ENCODE measurements at regions not wholly inside any gene's neighbourhood (a gene's known extent, or its start where the extent isn't known, plus 50 kb on each side); places are given as distances from the start of the nearest gene placed in this dataset.

DNA sequence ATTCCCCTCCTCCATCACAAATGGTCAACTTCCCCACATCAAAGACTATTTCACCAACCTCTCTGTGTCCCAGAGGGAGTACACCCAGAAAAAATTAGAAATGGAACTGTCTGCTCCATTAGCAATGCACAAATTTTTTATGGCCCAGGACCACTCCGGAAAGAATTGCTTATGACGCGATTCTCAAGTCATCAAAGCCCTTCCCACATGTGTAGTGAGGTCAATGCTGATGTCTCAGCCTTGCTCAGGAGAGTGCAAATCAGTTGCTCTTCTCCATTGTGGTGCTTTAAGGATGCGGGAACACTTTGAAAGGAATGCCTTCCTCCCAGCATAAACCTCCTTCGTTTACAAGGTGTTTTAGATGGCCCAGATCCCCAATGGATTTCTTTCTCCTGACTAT, 518.3 kb downstream of the PPARGC1A start:
- Histone ChIP-seq H3K27ac (ENCODE audit: low read depth, low read length) (no peak overlapping the region), H3K27me3 (ENCODE audit: control insufficient read depth, insufficient read depth, low read length) (no peaks in the 10 kb centered on the region), H3K4me3 (ENCODE audit: low read depth, low read length) (no peak overlapping the region), H3K9ac (ENCODE audit: low read depth, low read length) (no peak overlapping the region), H3K9me3 (ENCODE audit: control insufficient read depth, insufficient read depth, low read length) (no peaks in the 10 kb centered on the region), H3K36me3 (ENCODE audit: control insufficient read depth, insufficient read depth, low read length) (no peaks in the 10 kb centered on the region), H3K4me1 (ENCODE audit: control insufficient read depth, insufficient read depth, low read length) (no peaks in the 10 kb centered on the region; the same call in 1 of the 2 replicates)

DNA sequence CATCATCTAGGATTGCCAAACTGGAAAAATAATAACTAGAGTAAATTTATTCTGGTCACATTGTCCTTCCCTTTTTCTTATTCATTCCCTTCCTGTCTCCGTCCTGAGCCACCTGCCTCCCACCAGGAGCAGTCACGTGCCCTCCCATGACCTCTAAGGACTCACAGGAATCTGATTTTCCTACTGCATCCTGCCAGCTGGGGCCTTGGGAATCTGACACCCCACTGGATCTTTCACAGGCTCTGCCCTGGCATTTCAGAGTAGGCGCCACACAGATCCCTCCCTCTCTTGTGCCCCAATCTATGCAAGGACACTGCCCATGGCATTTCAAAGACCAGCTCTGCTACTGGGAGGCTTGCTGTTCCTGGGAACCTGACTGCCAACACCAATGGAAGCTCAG, 520.5 kb downstream of the PPARGC1A start:
- no peaks in the 10 kb centered on the region for H3K27me3 ChIP-seq (ENCODE audit: control insufficient read depth, insufficient read depth, low read length)
- no peaks in the 10 kb centered on the region for H3K36me3 ChIP-seq (ENCODE audit: control insufficient read depth, insufficient read depth, low read length)
- H3K9me3 ChIP-seq (ENCODE audit: control insufficient read depth, insufficient read depth, low read length): no peaks in the 10 kb centered on the region
- H3K4me3 ChIP-seq (ENCODE audit: low read depth, low read length): no peak overlapping the region
- H3K9ac ChIP-seq (ENCODE audit: low read depth, low read length): no peak overlapping the region
- no peak overlapping the region for H3K27ac ChIP-seq (ENCODE audit: low read depth, low read length)
- H3K4me1 ChIP-seq (ENCODE audit: control insufficient read depth, insufficient read depth, low read length): no peaks in the 10 kb centered on the region; the same call in 1 of the 2 replicates

DNA sequence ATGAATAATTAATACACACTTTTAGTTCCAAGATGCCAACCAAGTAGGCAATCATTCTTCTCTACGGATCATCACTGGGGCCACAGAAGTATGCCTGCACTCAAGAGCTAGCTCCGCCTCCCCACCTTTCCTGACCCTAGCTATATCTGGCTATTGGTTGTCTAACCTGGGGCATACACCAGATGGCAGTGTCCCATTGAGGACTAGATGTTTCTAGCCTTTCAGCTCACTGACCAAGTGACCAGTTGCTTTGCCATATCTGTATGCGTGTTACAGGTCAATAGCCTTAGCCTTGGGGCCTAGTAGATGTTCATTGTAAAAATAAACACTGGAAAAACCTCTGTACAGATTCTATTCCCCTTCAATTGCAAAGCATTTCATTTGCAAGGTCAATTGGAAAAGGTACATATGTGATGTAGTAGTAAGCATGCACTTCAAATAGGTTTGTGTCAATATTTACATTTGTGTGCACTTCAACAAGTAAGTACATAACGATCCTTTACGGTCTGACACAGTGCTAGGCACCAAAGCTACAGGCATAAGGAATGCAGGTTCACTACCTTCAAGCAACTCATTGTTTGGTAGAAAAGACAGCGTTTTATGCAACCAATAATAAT, 521.7 kb downstream of the PPARGC1A start:
- H3K9ac ChIP-seq (ENCODE audit: low read depth, low read length): no peak overlapping the region
- no peaks in the 10 kb centered on the region for H3K36me3 ChIP-seq (ENCODE audit: control insufficient read depth, insufficient read depth, low read length)
- H3K4me1 ChIP-seq (ENCODE audit: control insufficient read depth, insufficient read depth, low read length): no peaks in the 10 kb centered on the region; the same call in 1 of the 2 replicates
- no peak overlapping the region for H3K4me3 ChIP-seq (ENCODE audit: low read depth, low read length)
- no peaks in the 10 kb centered on the region for H3K27me3 ChIP-seq (ENCODE audit: control insufficient read depth, insufficient read depth, low read length)
- no peaks in the 10 kb centered on the region for H3K9me3 ChIP-seq (ENCODE audit: control insufficient read depth, insufficient read depth, low read length)
- H3K27ac ChIP-seq (ENCODE audit: low read depth, low read length): no peak overlapping the region

DNA sequence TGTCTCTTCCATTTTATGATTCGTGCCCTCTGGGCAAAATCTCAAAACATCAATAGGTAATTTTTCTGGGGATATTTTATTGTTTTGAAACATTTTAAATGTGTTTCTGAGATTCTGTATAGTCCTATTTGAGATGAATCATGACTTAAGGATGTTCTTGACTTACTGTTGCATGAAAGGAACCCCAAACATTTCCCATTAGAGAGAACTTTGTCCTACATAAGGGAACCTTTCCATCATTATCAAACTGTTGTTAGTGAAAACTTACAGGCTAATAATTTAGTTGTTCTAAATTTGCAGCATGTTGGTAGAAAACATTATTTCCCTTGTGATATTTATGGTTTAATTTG, 523.3 kb downstream of the PPARGC1A start:
- Histone ChIP-seq H3K36me3 (ENCODE audit: control insufficient read depth, insufficient read depth, low read length) (no peaks in the 10 kb centered on the region), H3K9me3 (ENCODE audit: control insufficient read depth, insufficient read depth, low read length) (no peaks in the 10 kb centered on the region), H3K27me3 (ENCODE audit: control insufficient read depth, insufficient read depth, low read length) (no peaks in the 10 kb centered on the region), H3K27ac (ENCODE audit: low read depth, low read length) (no peak overlapping the region), H3K9ac (ENCODE audit: low read depth, low read length) (no peak overlapping the region), H3K4me3 (ENCODE audit: low read depth, low read length) (no peak overlapping the region), H3K4me1 (ENCODE audit: control insufficient read depth, insufficient read depth, low read length) (no peaks in the 10 kb centered on the region; the same call in 1 of the 2 replicates)

DNA sequence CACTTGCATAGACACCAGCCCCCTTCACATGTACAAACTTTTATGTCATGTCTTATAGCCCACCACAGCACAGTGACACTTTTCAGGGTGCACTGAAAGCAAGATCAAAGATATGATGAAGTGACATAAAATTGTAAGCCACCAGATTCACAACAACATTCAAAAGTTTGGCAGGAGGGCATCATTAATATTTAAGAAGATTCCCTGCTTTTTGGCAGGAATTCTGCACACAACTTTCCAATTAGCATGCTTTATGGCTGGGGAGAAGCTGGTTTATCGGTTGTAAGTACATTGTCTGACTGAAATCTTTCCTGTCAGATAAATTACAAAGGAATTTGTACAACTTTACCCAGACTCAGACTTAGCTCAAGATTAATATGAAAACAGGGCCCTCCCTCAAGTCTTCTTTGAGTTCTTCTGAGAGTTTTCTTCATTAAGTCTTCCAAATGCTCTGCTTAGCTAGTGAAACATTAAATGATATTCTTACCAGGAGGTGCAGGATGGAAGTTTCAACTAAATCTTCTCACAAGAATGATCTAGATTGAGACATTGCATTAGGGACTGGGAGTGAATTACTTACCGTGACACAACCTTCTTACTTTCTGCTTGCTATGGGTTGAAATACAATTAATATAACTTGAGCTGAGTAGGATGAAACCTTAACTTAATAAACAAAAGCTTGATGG, 523.8 kb downstream of the PPARGC1A start:
- no peaks in the 10 kb centered on the region for H3K36me3 ChIP-seq (ENCODE audit: control insufficient read depth, insufficient read depth, low read length)

DNA sequence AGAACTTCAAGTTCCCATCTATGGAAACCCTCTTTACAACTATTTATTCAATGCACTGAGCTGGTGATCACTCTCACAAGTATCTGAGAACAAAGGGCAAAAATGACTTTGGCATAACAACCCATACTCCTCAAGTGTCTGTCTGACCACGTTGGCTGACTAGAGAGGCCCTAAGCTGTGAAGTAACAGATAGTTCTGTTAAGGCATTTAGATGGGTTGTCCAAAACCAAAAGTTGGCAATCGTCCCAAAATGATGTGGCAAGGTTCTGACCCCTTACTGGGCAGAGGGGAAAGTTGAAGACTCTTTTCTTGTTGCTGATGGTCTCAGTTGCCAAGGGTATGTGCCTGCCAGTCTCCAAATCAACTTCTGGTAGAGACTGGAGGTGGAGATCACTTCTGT, 524.8 kb downstream of the PPARGC1A start:
- Histone ChIP-seq H3K36me3 (ENCODE audit: control insufficient read depth, insufficient read depth, low read length) (no peaks in the 10 kb centered on the region), H3K27me3 (ENCODE audit: control insufficient read depth, insufficient read depth, low read length) (no peaks in the 10 kb centered on the region), H3K9me3 (ENCODE audit: control insufficient read depth, insufficient read depth, low read length) (no peaks in the 10 kb centered on the region), H3K9ac (ENCODE audit: low read depth, low read length) (no peak overlapping the region), H3K4me3 (ENCODE audit: low read depth, low read length) (no peak overlapping the region), H3K27ac (ENCODE audit: low read depth, low read length) (no peak overlapping the region), H3K4me1 (ENCODE audit: control insufficient read depth, insufficient read depth, low read length) (no peaks in the 10 kb centered on the region; the same call in 1 of the 2 replicates)

More for the DNA sequence above, 523.8 kb downstream of the PPARGC1A start:
- Histone ChIP-seq H3K27ac (ENCODE audit: low read depth, low read length) (no peak overlapping the region), H3K4me3 (ENCODE audit: low read depth, low read length) (no peak overlapping the region), H3K9ac (ENCODE audit: low read depth, low read length) (no peak overlapping the region), H3K27me3 (ENCODE audit: control insufficient read depth, insufficient read depth, low read length) (no peaks in the 10 kb centered on the region), H3K9me3 (ENCODE audit: control insufficient read depth, insufficient read depth, low read length) (no peaks in the 10 kb centered on the region), H3K4me1 (ENCODE audit: control insufficient read depth, insufficient read depth, low read length) (no peaks in the 10 kb centered on the region; the same call in 1 of the 2 replicates)

DNA sequence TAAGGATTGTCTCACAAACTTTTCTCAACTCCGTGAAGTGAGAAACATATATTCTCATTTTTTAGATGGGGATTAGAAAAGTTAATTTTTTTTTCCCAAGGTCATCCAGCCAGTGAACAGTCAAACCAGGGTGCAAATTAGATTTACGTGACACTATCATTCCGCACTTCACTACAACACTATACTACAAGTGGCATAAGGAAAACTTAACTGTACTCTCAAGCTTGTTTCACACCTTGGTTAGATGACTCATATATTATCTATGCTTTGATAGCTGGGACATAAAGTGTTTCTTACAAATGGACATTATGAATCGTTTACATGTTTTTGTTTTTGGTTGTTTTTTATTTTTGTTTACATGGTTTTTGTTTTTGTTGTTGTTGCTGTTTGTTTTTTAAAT, 525.7 kb downstream of the PPARGC1A start:
- no peaks in the 10 kb centered on the region for H3K9me3 ChIP-seq (ENCODE audit: control insufficient read depth, insufficient read depth, low read length)
- no peaks in the 10 kb centered on the region; the same call in 1 of the 2 replicates for H3K4me1 ChIP-seq (ENCODE audit: control insufficient read depth, insufficient read depth, low read length)
- H3K36me3 ChIP-seq (ENCODE audit: control insufficient read depth, insufficient read depth, low read length): no peaks in the 10 kb centered on the region
- H3K9ac ChIP-seq (ENCODE audit: low read depth, low read length): no peak overlapping the region
- H3K27ac ChIP-seq (ENCODE audit: low read depth, low read length): no peak overlapping the region
- no peaks in the 10 kb centered on the region for H3K27me3 ChIP-seq (ENCODE audit: control insufficient read depth, insufficient read depth, low read length)
- H3K4me3 ChIP-seq (ENCODE audit: low read depth, low read length): no peak overlapping the region

DNA sequence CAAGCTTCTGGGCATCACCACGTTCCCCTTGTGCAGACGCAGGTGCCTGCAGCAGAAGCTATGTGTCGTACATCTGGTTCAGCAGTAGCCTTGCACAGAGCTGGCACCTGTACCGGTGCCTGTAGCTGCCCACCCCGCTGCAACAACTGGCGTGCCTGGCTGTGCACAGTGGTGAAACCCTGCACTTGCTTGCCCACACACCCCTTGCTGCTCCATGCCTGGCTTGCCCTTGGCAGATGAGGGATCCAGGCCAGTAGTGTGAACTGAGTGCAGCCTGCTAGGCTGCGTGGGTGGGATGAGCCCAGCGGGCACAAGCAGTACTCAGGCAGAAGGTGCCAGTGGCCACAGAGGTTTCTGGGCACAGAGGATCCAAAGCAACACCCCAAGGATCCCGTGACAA, 528.4 kb downstream of the PPARGC1A start:
- H3K4me3 ChIP-seq (ENCODE audit: low read depth, low read length): no peak overlapping the region
- H3K27me3 ChIP-seq (ENCODE audit: control insufficient read depth, insufficient read depth, low read length): no peaks in the 10 kb centered on the region
- no peaks in the 10 kb centered on the region for H3K9me3 ChIP-seq (ENCODE audit: control insufficient read depth, insufficient read depth, low read length)
- no peak overlapping the region for H3K9ac ChIP-seq (ENCODE audit: low read depth, low read length)
- H3K36me3 ChIP-seq (ENCODE audit: control insufficient read depth, insufficient read depth, low read length): no peaks in the 10 kb centered on the region
- no peaks in the 10 kb centered on the region for H3K4me1 ChIP-seq (ENCODE audit: control insufficient read depth, insufficient read depth, low read length)
- no peak overlapping the region for H3K27ac ChIP-seq (ENCODE audit: low read depth, low read length)

DNA sequence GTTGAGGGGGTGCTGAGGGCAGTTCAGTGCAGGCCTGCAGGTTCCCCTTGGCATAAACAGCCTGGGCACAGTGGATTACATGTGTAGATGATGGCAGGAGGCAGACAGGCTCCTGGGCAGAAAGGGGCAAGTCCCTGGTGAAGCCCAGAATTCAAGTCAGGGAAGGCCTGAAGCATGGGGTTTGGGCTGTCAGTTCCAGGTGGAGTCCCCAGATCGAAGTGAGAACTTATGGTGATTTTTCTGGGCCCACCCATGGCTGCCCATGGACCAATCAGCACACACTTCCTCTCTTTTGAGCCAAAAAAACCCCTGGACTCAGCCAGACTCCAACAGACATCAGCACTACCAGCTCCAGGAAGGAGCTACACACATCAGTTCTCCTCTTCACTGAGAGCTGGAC, 529.1 kb downstream of the PPARGC1A start:
- Histone ChIP-seq H3K9me3 (ENCODE audit: control insufficient read depth, insufficient read depth, low read length) (no peaks in the 10 kb centered on the region), H3K27ac (ENCODE audit: low read depth, low read length) (no peak overlapping the region), H3K36me3 (ENCODE audit: control insufficient read depth, insufficient read depth, low read length) (no peaks in the 10 kb centered on the region), H3K9ac (ENCODE audit: low read depth, low read length) (no peak overlapping the region), H3K4me1 (ENCODE audit: control insufficient read depth, insufficient read depth, low read length) (no peaks in the 10 kb centered on the region), H3K4me3 (ENCODE audit: low read depth, low read length) (no peak overlapping the region), H3K27me3 (ENCODE audit: control insufficient read depth, insufficient read depth, low read length) (no peaks in the 10 kb centered on the region)

DNA sequence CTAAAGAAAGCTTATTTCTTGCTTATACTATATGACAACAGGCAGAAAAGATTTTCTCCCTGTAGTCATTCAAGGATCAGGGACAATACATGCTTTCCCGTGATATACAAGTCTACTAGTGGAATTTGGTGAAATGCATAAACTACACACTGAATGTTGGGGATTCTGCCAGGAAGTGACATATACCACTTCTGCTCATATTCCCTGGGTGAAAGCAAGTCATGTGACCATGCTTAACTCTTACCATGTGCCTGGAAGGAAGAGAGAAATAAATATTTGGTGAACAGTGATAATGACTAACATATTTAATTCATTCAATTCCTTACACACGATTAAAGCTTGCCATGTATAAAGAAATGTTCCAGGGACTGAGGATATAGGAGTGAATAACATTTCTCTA, 534.6 kb downstream of the PPARGC1A start:
- H3K9me3 ChIP-seq (ENCODE audit: control insufficient read depth, insufficient read depth, low read length): no peaks in the 10 kb centered on the region
- H3K36me3 ChIP-seq (ENCODE audit: control insufficient read depth, insufficient read depth, low read length): no peaks in the 10 kb centered on the region
- H3K4me1 ChIP-seq (ENCODE audit: control insufficient read depth, insufficient read depth, low read length): no peaks in the 10 kb centered on the region
- no peak overlapping the region for H3K9ac ChIP-seq (ENCODE audit: low read depth, low read length)
- H3K27me3 ChIP-seq (ENCODE audit: control insufficient read depth, insufficient read depth, low read length): no peaks in the 10 kb centered on the region
- H3K27ac ChIP-seq (ENCODE audit: low read depth, low read length): no peak overlapping the region
- no peak overlapping the region for H3K4me3 ChIP-seq (ENCODE audit: low read depth, low read length)

DNA sequence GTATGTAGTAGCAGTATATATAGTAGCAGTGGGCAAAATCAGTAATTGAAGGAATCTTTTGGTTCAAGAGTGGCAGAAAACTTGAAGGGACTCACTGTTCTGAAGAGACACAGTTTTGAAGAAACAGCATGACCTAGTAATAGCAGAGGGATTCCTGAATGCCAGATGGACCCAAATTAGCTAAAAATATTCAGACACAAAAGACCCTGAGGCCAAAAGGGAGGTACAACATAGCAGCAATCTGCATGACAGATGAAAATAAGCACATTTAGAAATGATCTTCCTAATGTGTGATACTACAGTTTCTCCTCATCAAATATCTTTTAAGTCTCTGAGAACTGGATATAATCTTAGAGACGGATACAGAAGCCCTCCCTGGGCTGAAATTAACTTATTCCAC, 536.6 kb downstream of the PPARGC1A start:
- no peaks in the 10 kb centered on the region for H3K9me3 ChIP-seq (ENCODE audit: control insufficient read depth, insufficient read depth, low read length)
- H3K36me3 ChIP-seq (ENCODE audit: control insufficient read depth, insufficient read depth, low read length): no peaks in the 10 kb centered on the region
- H3K4me1 ChIP-seq (ENCODE audit: control insufficient read depth, insufficient read depth, low read length): no peaks in the 10 kb centered on the region
- H3K27ac ChIP-seq (ENCODE audit: low read depth, low read length): no peak overlapping the region
- H3K9ac ChIP-seq (ENCODE audit: low read depth, low read length): no peak overlapping the region
- no peaks in the 10 kb centered on the region for H3K27me3 ChIP-seq (ENCODE audit: control insufficient read depth, insufficient read depth, low read length)
- no peak overlapping the region for H3K4me3 ChIP-seq (ENCODE audit: low read depth, low read length)

All from HUES48 (cell line).